HCT116 (cell line): ENCODE measurements at regions not wholly inside any gene's neighbourhood (a gene's known extent, or its start where the extent isn't known, plus 50 kb on each side); places are given as distances from the start of the nearest gene placed in this dataset.

Source experiments
- ATAC-seq: fragments of 200-7000 bp; cut with Tn5 transposase; 2 replicates; pipeline ENCODE4 v1.9.1; 2020; ENCODE audit warnings: mild to moderate bottlenecking, moderate library complexity
- BruUV-seq: library from RNA; stranded (reverse); fragments of 400-500 nt; replicated peaks from 2 replicates; lab custom pipeline; 2021; lab: Mats Ljungman, UMichigan
- CTCF ChIA-PET: fragments of 300-600 bp; sonication (Branson Sonifier 250); formaldehyde crosslinking; loops from one replicate; lab custom pipeline; 2021; ENCODE audit warnings: antibody characterized with exemption; lab: Charles Lee
- POLR2A ChIA-PET: fragments of 300-600, 350-600 bp; sonication (Branson Sonifier 250); formaldehyde crosslinking; loops from one replicate; lab custom pipeline; 2021; ENCODE audit warnings: antibody characterized with exemption; lab: Charles Lee
- RAD21 ChIA-PET, 2 experiments: fragments of 300-600 bp; sonication (Branson Sonifier 250); formaldehyde crosslinking; loops; one replicate each; lab custom pipeline; 2023; ENCODE audit warnings: low total read pairs in 2 of 2; ENCODE audit not compliant: uncharacterized antibody in 2 of 2, unreplicated experiment in 2 of 2, low non-redundant PET in 1 of 2; lab: Charles Lee
- DNase-seq: peaks from one replicate; pipeline ENCODE4 v3.0.0-alpha.2; 2010; ENCODE audit warnings: low read depth, low spot score
- H2AFZ ChIP-seq: fragments of 200-600 bp; shearing (Covaris generic), sonication (generic); 2 replicates; pipeline ENCODE4 v1.6.1; 2017; ENCODE audit warnings: low read depth, mixed run types, mixed read lengths, antibody characterized with exemption, low read length; ENCODE audit not compliant: poor library complexity, severe bottlenecking
- H3K27ac ChIP-seq: 2 replicates; pipeline ENCODE4 v1.5.1; 2012; ENCODE audit warnings: low read depth, low read length
- H3K27me3 ChIP-seq: fragments of 200-600 bp; sonication (generic); 2 replicates; pipeline ENCODE4 v1.6.1; 2016; ENCODE audit warnings: mixed run types, low read length, mixed read lengths; ENCODE audit not compliant: insufficient read depth
- H3K36me3 ChIP-seq, 2 experiments: fragments of 200-500 bp in 1 of 2; fragments of 200-600 bp in 1 of 2; sonication (Bioruptor generic) in 1 of 2; sonication (generic) in 1 of 2; 2 replicates each; pipeline versions ENCODE4 v1.5.1 to v1.6.1; 2014 to 2016; ENCODE audit warnings: low read length in 2 of 2, inconsistent platforms in 1 of 2, mixed read lengths in 1 of 2, mixed run types in 1 of 2; ENCODE audit not compliant: insufficient read depth in 2 of 2, control insufficient read depth in 1 of 2
- H3K4me1 ChIP-seq, 2 experiments: fragments of 200-600 bp in 1 of 2; sonication (generic) in 1 of 2; 2 replicates each; pipeline versions ENCODE4 v1.5.1 to v1.6.1; 2012 to 2017; ENCODE audit warnings: low read length in 2 of 2, inconsistent platforms in 1 of 2, mild to moderate bottlenecking in 1 of 2, mixed read lengths in 1 of 2, mixed run types in 1 of 2, moderate library complexity in 1 of 2; ENCODE audit not compliant: insufficient read depth in 2 of 2, control insufficient read depth in 1 of 2
- H3K4me2 ChIP-seq: fragments of 200-600 bp; sonication (generic); 2 replicates; pipeline ENCODE4 v1.6.1; 2017; ENCODE audit warnings: mixed run types, low read length, mixed read lengths
- H3K4me3 ChIP-seq, 2 experiments: fragments of 200-600 bp in 1 of 2; sonication (generic) in 1 of 2; replicated peaks in 1 of 2; 2 replicates each; pipeline ENCODE4 v1.5.1; 2011 to 2016; ENCODE audit warnings: low read length in 2 of 2, control low read depth in 1 of 2, low read depth in 1 of 2, mild to moderate bottlenecking in 1 of 2, mixed read lengths in 1 of 2, mixed run types in 1 of 2
- H3K79me2 ChIP-seq: fragments of 200-600 bp; sonication (generic); 2 replicates; pipeline ENCODE4 v1.6.1; 2017; ENCODE audit warnings: mild to moderate bottlenecking, mixed run types, low read length, moderate library complexity, mixed read lengths; ENCODE audit not compliant: insufficient read depth
- H3K9ac ChIP-seq: fragments of 200-600 bp; sonication (generic); 2 replicates; pipeline ENCODE4 v1.6.1; 2016; ENCODE audit warnings: low read length, mixed read lengths
- H3K9me2 ChIP-seq: fragments of 200-600 bp; sonication (generic), shearing (Covaris generic); 2 replicates; pipeline ENCODE4 v1.6.1; 2017; ENCODE audit warnings: mixed run types, mild to moderate bottlenecking, moderate library complexity; ENCODE audit not compliant: insufficient read depth
- H3K9me3 ChIP-seq, 2 experiments: fragments of 200-500 bp in 1 of 2; fragments of 200-600 bp in 1 of 2; sonication (Bioruptor generic) in 1 of 2; sonication (generic) in 1 of 2; 2 replicates each; pipeline ENCODE4 v1.6.1; 2014 to 2017; ENCODE audit warnings: low read length in 2 of 2, mixed read lengths in 2 of 2, inconsistent platforms in 1 of 2, low read depth in 1 of 2, mild to moderate bottlenecking in 1 of 2, mixed run types in 1 of 2, moderate library complexity in 1 of 2; ENCODE audit not compliant: control insufficient read depth in 1 of 2, insufficient read depth in 1 of 2
- H4K20me1 ChIP-seq: fragments of 200-600 bp; sonication (generic), shearing (Covaris generic); 2 replicates; pipeline ENCODE4 v1.6.1; 2017; ENCODE audit warnings: mixed run types, mild to moderate bottlenecking, moderate library complexity; ENCODE audit not compliant: insufficient read depth
- CBX3 ChIP-seq: IDR thresholded peaks from 2 replicates; pipeline ENCODE4 v1.6.1; 2012; ENCODE audit warnings: low read depth
- CEBPB ChIP-seq: IDR thresholded peaks from 2 replicates; pipeline ENCODE4 v1.6.1; 2012; ENCODE audit warnings: low read depth
- ELF1 ChIP-seq: IDR thresholded peaks from 2 replicates; pipeline ENCODE4 v1.6.1; 2012; ENCODE audit warnings: low read depth, borderline replicate concordance
- FOSL1 ChIP-seq: IDR thresholded peaks from 2 replicates; pipeline ENCODE4 v1.6.1; 2012; ENCODE audit warnings: low read depth
- JUND ChIP-seq: IDR thresholded peaks from 2 replicates; pipeline ENCODE4 v1.6.1; 2012
- POLR2A ChIP-seq: IDR thresholded peaks from 2 replicates; pipeline ENCODE4 v1.7.0; 2011; ENCODE audit warnings: borderline replicate concordance; ENCODE audit not compliant: insufficient read depth, insufficient read length; ENCODE audit errors: extremely low read depth
- POLR2AphosphoS5 ChIP-seq: IDR thresholded peaks from 2 replicates; pipeline ENCODE4 v1.6.1; 2011; ENCODE audit warnings: mild to moderate bottlenecking, low read depth, low read length, moderate library complexity
- RAD21 ChIP-seq: IDR thresholded peaks from 2 replicates; pipeline ENCODE4 v1.6.1; 2012; ENCODE audit warnings: low read depth, mild to moderate bottlenecking
- SRF ChIP-seq: IDR thresholded peaks from 2 replicates; pipeline ENCODE4 v1.6.1; 2012; ENCODE audit warnings: low read depth
- TCF7L2 ChIP-seq: IDR thresholded peaks from 2 replicates; pipeline ENCODE4 v1.7.0; 2011; ENCODE audit warnings: borderline replicate concordance, inconsistent platforms; ENCODE audit not compliant: insufficient read depth, insufficient read length; ENCODE audit errors: extremely low read depth
- ZFX ChIP-seq: fragments of 450-650 bp; IDR thresholded peaks from 2 replicates; pipeline ENCODE4 v1.6.1; 2017
- ZNF274 ChIP-seq: fragments of 200-500 bp; sonication (Bioruptor generic); IDR thresholded peaks from 2 replicates; pipeline ENCODE4 v1.6.1; 2014; ENCODE audit warnings: mild to moderate bottlenecking, low read depth, low read length, inconsistent platforms
- intact Hi-C: fragments of 100-400 bp; cut with micrococcal nuclease; formaldehyde crosslinking; loops from 2 replicates; pipeline ENCODE4 v1.10.0; 2022
- TF ChIP-seq, protein P1 (sequence below): IDR thresholded peaks from 2 replicates; pipeline ENCODE4 v1.6.1; 2012; ENCODE audit warnings: low read depth
- TF ChIP-seq, protein P2 (sequence below): IDR thresholded peaks from 2 replicates; pipeline ENCODE4 v1.6.1; 2012
- TF ChIP-seq, protein P3 (sequence below), 3 experiments: fragments of 200-600 bp in 1 of 3; sonication (generic) in 1 of 3; IDR thresholded peaks in 2 of 3; conservative IDR thresholded peaks in 1 of 3; 2 replicates each; pipeline ENCODE4 v1.5.1; 2012 to 2017; ENCODE audit warnings: low read depth in 2 of 3, low read length in 2 of 3, antibody characterized with exemption in 1 of 3, borderline replicate concordance in 1 of 3, control low read depth in 1 of 3, mild to moderate bottlenecking in 1 of 3, mixed read lengths in 1 of 3, mixed run types in 1 of 3, moderate library complexity in 1 of 3; ENCODE audit not compliant: insufficient read depth in 1 of 3
- TF ChIP-seq, protein P4 (sequence below): IDR thresholded peaks from 2 replicates; pipeline ENCODE4 v1.6.1; 2011; ENCODE audit warnings: mild to moderate bottlenecking, low read length, moderate library complexity; ENCODE audit not compliant: insufficient replicate concordance; ENCODE audit errors: extremely low read depth

DNA sequence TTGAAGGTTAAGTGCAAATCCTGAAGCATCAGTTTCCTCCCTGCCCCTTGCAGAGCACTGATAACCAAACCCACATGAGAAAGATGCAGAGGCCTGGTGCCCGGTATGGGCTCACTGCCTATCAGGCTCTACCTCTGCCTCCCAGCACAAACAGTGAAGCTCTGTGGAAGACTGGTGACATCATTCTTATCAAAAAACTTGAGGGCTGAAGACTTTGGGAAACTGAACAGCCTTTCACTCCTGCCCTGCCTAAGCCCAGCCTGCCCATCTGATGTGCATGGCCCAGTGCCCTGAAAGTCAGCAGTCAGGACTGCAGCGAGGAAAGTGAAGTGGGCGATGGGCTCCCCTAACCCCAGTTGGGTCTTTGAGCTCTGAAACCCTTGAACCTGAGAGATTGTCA, 174.8 kb upstream of the ARL4C start:
- no peaks in the 10 kb centered on the region for H3K27me3 ChIP-seq
- intact Hi-C loops, result no loop called here
- ChIA-PET RAD21 (no interaction called here), POLR2A (no interaction called here), CTCF (no interaction called here)
- ATAC-seq (no peak), DNase-seq (no peak)
- no peak overlapping the region for H3K27ac ChIP-seq
- no peak overlapping the region for H3K4me2 ChIP-seq
- no peak overlapping the region for H2AFZ ChIP-seq
- no peak overlapping the region for H3K9ac ChIP-seq
- no peaks in the 10 kb centered on the region for H3K79me2 ChIP-seq
- H4K20me1 ChIP-seq, result no peaks in the 10 kb centered on the region
- no peaks in the 10 kb centered on the region for H3K9me3 ChIP-seq
- no TSS peak for BruUV-seq
- peaks cover 9 to 39% of the 10 kb centered on the region in 2 experiments; a peak in 3 of 4 replicates for H3K4me1 ChIP-seq
- H3K36me3 ChIP-seq, result no peaks in the 10 kb centered on the region
- H3K4me3 ChIP-seq, result no peak overlapping the region
- TF ChIP-seq, protein P1, sequence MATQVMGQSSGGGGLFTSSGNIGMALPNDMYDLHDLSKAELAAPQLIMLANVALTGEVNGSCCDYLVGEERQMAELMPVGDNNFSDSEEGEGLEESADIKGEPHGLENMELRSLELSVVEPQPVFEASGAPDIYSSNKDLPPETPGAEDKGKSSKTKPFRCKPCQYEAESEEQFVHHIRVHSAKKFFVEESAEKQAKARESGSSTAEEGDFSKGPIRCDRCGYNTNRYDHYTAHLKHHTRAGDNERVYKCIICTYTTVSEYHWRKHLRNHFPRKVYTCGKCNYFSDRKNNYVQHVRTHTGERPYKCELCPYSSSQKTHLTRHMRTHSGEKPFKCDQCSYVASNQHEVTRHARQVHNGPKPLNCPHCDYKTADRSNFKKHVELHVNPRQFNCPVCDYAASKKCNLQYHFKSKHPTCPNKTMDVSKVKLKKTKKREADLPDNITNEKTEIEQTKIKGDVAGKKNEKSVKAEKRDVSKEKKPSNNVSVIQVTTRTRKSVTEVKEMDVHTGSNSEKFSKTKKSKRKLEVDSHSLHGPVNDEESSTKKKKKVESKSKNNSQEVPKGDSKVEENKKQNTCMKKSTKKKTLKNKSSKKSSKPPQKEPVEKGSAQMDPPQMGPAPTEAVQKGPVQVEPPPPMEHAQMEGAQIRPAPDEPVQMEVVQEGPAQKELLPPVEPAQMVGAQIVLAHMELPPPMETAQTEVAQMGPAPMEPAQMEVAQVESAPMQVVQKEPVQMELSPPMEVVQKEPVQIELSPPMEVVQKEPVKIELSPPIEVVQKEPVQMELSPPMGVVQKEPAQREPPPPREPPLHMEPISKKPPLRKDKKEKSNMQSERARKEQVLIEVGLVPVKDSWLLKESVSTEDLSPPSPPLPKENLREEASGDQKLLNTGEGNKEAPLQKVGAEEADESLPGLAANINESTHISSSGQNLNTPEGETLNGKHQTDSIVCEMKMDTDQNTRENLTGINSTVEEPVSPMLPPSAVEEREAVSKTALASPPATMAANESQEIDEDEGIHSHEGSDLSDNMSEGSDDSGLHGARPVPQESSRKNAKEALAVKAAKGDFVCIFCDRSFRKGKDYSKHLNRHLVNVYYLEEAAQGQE, result no peak
- TF ChIP-seq CEBPB, result no peak
- no peak for TF ChIP-seq JUND
- TF ChIP-seq ZNF274, result no peak
- TF ChIP-seq FOSL1, result no peak
- TF ChIP-seq, protein P2, sequence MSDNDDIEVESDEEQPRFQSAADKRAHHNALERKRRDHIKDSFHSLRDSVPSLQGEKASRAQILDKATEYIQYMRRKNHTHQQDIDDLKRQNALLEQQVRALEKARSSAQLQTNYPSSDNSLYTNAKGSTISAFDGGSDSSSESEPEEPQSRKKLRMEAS, result no peak
- TF ChIP-seq, protein P3, sequence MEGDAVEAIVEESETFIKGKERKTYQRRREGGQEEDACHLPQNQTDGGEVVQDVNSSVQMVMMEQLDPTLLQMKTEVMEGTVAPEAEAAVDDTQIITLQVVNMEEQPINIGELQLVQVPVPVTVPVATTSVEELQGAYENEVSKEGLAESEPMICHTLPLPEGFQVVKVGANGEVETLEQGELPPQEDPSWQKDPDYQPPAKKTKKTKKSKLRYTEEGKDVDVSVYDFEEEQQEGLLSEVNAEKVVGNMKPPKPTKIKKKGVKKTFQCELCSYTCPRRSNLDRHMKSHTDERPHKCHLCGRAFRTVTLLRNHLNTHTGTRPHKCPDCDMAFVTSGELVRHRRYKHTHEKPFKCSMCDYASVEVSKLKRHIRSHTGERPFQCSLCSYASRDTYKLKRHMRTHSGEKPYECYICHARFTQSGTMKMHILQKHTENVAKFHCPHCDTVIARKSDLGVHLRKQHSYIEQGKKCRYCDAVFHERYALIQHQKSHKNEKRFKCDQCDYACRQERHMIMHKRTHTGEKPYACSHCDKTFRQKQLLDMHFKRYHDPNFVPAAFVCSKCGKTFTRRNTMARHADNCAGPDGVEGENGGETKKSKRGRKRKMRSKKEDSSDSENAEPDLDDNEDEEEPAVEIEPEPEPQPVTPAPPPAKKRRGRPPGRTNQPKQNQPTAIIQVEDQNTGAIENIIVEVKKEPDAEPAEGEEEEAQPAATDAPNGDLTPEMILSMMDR (IDR thresholded peaks at IDR 0.05 in 2 of 3, conservative IDR thresholded peaks at IDR 0.05 in 1 of 3; ENCODE audit: borderline replicate concordance in 1 of 3, insufficient read depth in 1 of 3, low read depth in 2 of 3, low read length in 2 of 3), result no peak
- no peak for TF ChIP-seq RAD21
- no peak for TF ChIP-seq CBX3
- TF ChIP-seq POLR2AphosphoS5, result no peak
- TF ChIP-seq ELF1, result no peak
- TF ChIP-seq, protein P4, sequence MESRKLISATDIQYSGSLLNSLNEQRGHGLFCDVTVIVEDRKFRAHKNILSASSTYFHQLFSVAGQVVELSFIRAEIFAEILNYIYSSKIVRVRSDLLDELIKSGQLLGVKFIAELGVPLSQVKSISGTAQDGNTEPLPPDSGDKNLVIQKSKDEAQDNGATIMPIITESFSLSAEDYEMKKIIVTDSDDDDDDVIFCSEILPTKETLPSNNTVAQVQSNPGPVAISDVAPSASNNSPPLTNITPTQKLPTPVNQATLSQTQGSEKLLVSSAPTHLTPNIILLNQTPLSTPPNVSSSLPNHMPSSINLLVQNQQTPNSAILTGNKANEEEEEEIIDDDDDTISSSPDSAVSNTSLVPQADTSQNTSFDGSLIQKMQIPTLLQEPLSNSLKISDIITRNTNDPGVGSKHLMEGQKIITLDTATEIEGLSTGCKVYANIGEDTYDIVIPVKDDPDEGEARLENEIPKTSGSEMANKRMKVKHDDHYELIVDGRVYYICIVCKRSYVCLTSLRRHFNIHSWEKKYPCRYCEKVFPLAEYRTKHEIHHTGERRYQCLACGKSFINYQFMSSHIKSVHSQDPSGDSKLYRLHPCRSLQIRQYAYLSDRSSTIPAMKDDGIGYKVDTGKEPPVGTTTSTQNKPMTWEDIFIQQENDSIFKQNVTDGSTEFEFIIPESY, result no peak
- no peak for TF ChIP-seq TCF7L2
- TF ChIP-seq ZFX, result no peak
- TF ChIP-seq SRF, result no peak
- no peak for TF ChIP-seq POLR2A
- no peaks in the 10 kb centered on the region for H3K9me2 ChIP-seq
